ENCODE measurements at regions not wholly inside any gene's neighbourhood (a gene's known extent, or its start where the extent isn't known, plus 50 kb on each side); places are given as distances from the start of the nearest gene placed in this dataset.

DNA sequence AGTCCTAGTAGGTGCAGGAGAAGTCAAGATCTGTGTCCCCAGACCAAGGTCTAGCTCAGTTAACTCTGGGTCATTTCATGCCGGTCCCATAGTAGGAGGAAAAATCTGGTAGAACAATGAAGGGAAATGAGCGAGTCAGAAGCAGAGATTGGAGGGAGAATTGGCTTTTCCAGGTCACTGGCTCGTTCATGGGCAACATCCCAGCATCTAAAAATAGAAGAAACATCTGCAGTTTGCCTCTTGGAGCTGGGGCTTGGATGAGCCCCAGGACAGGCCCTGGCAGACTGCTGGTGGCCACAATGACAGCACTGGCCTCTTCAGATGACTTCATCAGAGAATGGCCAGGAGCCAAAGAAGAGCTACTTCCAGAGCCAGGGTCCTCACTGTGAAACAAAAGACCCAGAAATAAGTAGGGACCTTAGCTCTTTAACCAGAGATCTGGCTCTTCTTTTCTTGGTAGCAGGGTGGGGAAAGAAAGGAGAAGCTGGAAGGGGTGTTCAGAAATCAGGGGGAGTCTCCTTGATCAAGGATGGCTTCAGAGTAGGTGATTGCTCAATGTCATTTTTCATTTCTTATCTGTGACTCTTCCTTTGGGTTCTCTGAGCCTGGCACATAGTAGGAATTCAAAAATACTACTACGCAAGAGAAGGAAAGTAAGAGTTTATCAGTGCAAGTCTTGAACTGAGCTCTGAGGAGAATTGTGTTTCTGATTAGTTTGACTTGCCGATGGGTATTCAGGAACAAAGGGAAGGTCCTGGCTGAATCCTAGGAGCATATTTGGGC is 102.6 kb downstream of the TMPRSS5 start:
- no peak overlapping the region for H3K4me3 ChIP-seq (ENCODE audit: low read depth, low read length)

DNA sequence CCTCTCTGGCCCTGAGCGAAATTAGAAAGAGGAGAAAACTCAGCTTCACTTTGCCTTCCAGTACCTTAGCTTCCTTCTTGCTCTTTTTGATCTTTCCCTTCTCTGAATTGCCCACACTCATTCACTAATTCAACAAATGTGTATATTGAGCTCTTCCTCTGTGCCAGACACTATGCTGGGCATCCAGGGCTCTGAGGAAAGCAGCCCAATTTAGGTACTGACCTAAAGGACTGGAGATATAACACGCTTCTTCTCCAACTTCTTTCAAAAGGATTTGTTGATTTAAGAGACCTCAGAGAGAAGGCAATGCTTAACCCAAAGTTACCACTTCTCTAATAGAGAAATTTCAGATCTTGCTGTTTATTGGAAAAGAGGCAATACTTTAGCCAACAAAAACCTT is 103.6 kb downstream of the TMPRSS5 start:
- no peak overlapping the region for H3K4me3 ChIP-seq (ENCODE audit: low read depth, low read length)
- TF ChIP-seq, protein P1, sequence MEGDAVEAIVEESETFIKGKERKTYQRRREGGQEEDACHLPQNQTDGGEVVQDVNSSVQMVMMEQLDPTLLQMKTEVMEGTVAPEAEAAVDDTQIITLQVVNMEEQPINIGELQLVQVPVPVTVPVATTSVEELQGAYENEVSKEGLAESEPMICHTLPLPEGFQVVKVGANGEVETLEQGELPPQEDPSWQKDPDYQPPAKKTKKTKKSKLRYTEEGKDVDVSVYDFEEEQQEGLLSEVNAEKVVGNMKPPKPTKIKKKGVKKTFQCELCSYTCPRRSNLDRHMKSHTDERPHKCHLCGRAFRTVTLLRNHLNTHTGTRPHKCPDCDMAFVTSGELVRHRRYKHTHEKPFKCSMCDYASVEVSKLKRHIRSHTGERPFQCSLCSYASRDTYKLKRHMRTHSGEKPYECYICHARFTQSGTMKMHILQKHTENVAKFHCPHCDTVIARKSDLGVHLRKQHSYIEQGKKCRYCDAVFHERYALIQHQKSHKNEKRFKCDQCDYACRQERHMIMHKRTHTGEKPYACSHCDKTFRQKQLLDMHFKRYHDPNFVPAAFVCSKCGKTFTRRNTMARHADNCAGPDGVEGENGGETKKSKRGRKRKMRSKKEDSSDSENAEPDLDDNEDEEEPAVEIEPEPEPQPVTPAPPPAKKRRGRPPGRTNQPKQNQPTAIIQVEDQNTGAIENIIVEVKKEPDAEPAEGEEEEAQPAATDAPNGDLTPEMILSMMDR (IDR thresholded peaks at IDR 0.05; ENCODE audit: borderline replicate concordance, insufficient read depth, low read depth, low read length), result no peak

More for the DNA sequence above, 102.6 kb downstream of the TMPRSS5 start:
- TF ChIP-seq, protein P1 (IDR thresholded peaks at IDR 0.05; ENCODE audit: borderline replicate concordance, insufficient read depth, low read depth, low read length), result no peak

DNA sequence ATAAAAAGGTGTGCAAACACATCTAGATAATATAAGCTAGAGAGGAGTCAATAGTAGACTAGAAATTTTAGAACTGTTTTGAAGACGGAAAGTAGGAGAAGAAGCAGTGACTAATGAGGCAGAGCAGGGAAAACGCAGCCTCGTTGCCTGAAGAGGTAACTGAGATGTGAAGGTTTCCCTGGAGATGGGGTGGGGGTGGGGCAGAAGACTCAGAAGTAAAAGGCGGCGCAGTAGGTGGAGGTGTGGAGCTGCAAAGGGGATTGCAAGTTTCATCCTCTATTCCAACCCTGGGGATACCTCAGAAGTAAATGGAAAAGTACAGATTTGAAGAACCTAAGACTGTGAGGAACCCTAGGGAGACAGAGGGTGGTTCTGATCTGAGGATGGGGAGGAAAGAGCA is 109.5 kb downstream of the TMPRSS5 start:
- H3K4me3 ChIP-seq (ENCODE audit: low read depth, low read length), result no peak overlapping the region
- TF ChIP-seq, protein P1 (IDR thresholded peaks at IDR 0.05; ENCODE audit: borderline replicate concordance, insufficient read depth, low read depth, low read length), result no peak

DNA sequence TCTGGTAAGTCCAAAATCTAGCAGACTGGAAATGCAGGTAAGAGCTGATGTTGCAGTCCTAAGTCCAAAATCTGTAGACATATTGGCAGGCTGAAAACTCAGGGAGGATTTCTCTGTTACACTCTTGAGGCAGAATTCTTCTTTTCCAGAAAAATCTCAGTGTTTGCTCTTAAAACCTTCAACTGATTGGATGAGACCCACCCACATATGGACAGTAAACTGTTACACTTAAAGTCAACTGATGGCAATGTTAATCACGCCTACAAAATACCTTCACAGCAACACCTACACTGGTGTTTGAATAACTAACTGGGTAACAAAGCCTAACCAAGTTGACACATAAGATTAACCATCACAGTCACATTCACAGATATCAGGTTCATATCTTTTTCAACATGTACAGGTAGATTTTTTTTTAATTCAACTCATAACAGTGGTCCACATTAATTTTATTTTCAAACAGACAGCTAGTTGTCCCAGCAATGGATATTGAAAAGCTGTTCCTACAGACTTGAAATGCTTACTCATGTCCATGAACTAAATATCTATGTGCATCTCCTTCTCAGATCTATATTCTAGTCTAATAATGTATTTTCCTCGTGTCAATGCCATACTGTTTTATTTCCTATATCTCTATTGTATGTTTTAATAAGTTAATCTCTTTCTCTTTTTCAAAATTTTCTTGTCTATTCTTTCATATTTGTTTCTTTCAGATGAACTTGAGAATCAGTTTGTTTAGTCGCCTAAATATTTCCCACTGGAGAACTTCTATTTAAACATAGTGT is 110.1 kb downstream of the TMPRSS5 start:
- TF ChIP-seq, protein P1 (IDR thresholded peaks at IDR 0.05; ENCODE audit: borderline replicate concordance, insufficient read depth, low read depth, low read length), result no peak
- no peak overlapping the region for H3K4me3 ChIP-seq (ENCODE audit: low read depth, low read length)

DNA sequence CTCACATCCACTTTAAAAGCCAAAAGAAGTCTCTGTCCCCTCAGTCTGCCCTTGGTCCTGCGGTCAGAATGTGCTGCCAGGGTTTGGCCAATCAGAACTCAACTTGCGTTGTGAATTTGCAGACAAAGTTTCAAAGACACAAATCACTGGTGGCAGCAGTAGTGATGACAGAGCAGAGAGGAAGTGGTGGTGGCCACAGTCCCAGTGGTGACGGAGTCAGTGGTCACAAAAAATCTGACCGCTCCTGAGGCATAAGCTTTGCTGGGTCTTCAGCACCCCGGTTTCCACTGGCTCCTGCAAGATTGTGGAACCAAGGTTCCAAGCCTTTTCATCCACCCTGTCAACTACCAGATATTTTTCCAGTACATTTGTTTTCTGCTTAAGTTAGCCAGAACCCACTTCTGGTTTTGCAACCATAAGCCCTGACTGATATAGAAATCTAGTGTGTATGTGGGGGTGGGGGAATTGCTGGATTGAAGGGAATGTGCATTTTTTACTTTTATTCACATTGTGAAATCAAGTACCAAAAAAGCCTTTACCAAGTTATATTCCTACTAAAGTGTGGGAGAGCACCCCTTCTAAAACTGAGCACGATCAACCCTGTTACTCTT is 112.3 kb downstream of the TMPRSS5 start:
- H3K4me3 ChIP-seq (ENCODE audit: low read depth, low read length), result no peak overlapping the region
- TF ChIP-seq, protein P1 (IDR thresholded peaks at IDR 0.05; ENCODE audit: borderline replicate concordance, insufficient read depth, low read depth, low read length), result no peak

DNA sequence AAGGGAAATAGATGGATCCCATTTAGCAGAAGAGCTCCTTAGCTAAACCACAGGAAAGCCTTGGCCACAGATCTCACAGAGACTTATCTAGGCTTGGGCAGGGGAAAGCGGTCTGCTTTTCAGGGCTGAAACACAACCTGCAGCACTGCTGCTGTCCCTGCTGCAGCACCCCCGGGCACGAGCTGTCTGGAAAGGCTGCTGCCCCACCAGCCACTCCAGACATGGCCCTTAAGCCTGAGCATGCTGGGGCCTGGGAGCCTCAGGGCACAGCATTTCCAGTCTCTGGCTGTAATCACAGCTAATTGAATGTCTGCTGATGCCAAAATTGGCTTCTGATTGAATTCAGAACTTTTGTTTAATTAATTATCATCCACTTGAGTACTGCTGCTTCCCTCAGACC is 115.0 kb downstream of the TMPRSS5 start:
- no peak overlapping the region for H3K4me3 ChIP-seq (ENCODE audit: low read depth, low read length)
- TF ChIP-seq, protein P1 (IDR thresholded peaks at IDR 0.05; ENCODE audit: borderline replicate concordance, insufficient read depth, low read depth, low read length), result no peak
